GM04504 (cell line): ENCODE measurements at regions not wholly inside any gene's neighbourhood (a gene's known extent, or its start where the extent isn't known, plus 50 kb on each side); places are given as distances from the start of the nearest gene placed in this dataset.
"Not testable (repeated sequence)": the region's sequence is repeated elsewhere in the genome, so short reads cannot be mapped to it uniquely, and the experiment has no call there.

ENCODE experiments used
- DNase-seq: peaks from one replicate; pipeline ENCODE4 v3.0.0-alpha.2; 2012; ENCODE audit warnings: low read depth

- DNase-seq: no peak
Observed at GRCh38 chr4:57412259-57413054, 302.3 kb upstream of the IGFBP7 start.

- no peak for DNase-seq
Observed at GRCh38 chr4:57410331-57411052, 300.3 kb upstream of the IGFBP7 start.

GRCh38 chr4:57405359-57405758, 295.2 kb upstream of the IGFBP7 start:
- DNase-seq: peak; percentile 51

GRCh38 chr4:57404483-57404882, 294.3 kb upstream of the IGFBP7 start:
- DNase-seq: no peak

GRCh38 chr4:57403591-57403990, 293.4 kb upstream of the IGFBP7 start:
- DNase-seq: no peak

- no peak for DNase-seq
Observed at GRCh38 chr4:57401586-57401985, 291.4 kb upstream of the IGFBP7 start.

GRCh38 chr4:57378766-57379165, 268.6 kb upstream of the IGFBP7 start:
- no peak for DNase-seq

- DNase-seq: no peak
Observed at GRCh38 chr4:57374866-57375595, 264.8 kb upstream of the IGFBP7 start.

GRCh38 chr4:57373991-57374390, 263.8 kb upstream of the IGFBP7 start:
- DNase-seq: no peak

- no peak for DNase-seq
Observed at GRCh38 chr4:57371671-57372070, 261.5 kb upstream of the IGFBP7 start.

GRCh38 chr4:57370691-57371090, 260.5 kb upstream of the IGFBP7 start:
- DNase-seq: no peak

- no peak for DNase-seq
Observed at GRCh38 chr4:57369446-57369845, 259.3 kb upstream of the IGFBP7 start.

- no peak for DNase-seq
Observed at GRCh38 chr4:57364255-57364654, 254.1 kb upstream of the IGFBP7 start.

GRCh38 chr4:57363346-57363745, 253.2 kb upstream of the IGFBP7 start:
- no peak for DNase-seq

- DNase-seq: no peak
Observed at GRCh38 chr4:57360681-57361080, 250.5 kb upstream of the IGFBP7 start.

- no peak for DNase-seq
Observed at GRCh38 chr4:57355101-57355665, 245.0 kb upstream of the IGFBP7 start.

- no peak for DNase-seq
Observed at GRCh38 chr4:57351731-57352130, 241.5 kb upstream of the IGFBP7 start.

GRCh38 chr4:57344296-57344695, 234.1 kb upstream of the IGFBP7 start:
- DNase-seq: no peak

- DNase-seq: no peak
Observed at GRCh38 chr4:57342411-57342810, 232.2 kb upstream of the IGFBP7 start.

GRCh38 chr4:57338861-57339260, 228.7 kb upstream of the IGFBP7 start:
- not testable (repeated sequence) for DNase-seq

GRCh38 chr4:57333684-57334083, 223.5 kb upstream of the IGFBP7 start:
- DNase-seq: no peak

- DNase-seq: no peak
Observed at GRCh38 chr4:57331959-57332358, 221.8 kb upstream of the IGFBP7 start.

- DNase-seq: no peak
Observed at GRCh38 chr4:57329279-57329678, 219.1 kb upstream of the IGFBP7 start.
